HG02642 (cell line): ENCODE measurements at regions not wholly inside any gene's neighbourhood (a gene's known extent, or its start where the extent isn't known, plus 50 kb on each side); places are given as distances from the start of the nearest gene placed in this dataset.
A peak's percentile ranks its signal among the peaks of the same experiment; 100 is the strongest.
"Not testable (repeated sequence)": the region's sequence is repeated elsewhere in the genome, so short reads cannot be mapped to it uniquely, and the experiment has no call there.

Experiments
- ATAC-seq: cut with Tn5 transposase; IDR thresholded peaks from one replicate; pipeline ENCODE4 v1.9.1; 2021; ENCODE audit warnings: mild to moderate bottlenecking; ENCODE audit not compliant: unreplicated experiment, poor library complexity

DNA sequence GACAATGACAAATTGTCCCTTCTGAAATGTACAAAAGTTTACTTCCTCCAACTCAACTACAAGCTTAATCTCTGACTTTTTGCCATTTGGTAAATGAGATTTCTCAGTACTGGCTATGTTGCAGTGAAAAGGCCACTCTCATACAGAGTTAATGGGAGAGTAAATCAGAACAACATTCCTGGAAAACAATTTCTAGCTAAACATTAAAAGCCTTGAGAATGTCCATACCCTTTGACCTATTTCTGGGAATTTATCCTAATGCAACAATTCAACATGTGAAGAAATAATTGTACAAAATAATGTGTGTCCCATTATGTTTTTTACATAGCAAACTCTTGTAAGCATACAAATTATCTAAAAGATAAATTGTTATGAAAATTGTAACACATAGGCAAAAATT, 56.3 kb upstream of the SPEF2 start:
- no peak for ATAC-seq

GRCh38 chr5:35557748-35558147, 59.9 kb upstream of the SPEF2 start:
- ATAC-seq: no peak

GRCh38 chr5:35557199-35557598, 60.5 kb upstream of the SPEF2 start:
- no peak for ATAC-seq

- no peak for ATAC-seq
Measured at GRCh38 chr5:35554016-35554415, 63.6 kb upstream of the SPEF2 start.

- ATAC-seq: no peak
Measured at GRCh38 chr5:35545190-35545589, 72.5 kb upstream of the SPEF2 start.

DNA sequence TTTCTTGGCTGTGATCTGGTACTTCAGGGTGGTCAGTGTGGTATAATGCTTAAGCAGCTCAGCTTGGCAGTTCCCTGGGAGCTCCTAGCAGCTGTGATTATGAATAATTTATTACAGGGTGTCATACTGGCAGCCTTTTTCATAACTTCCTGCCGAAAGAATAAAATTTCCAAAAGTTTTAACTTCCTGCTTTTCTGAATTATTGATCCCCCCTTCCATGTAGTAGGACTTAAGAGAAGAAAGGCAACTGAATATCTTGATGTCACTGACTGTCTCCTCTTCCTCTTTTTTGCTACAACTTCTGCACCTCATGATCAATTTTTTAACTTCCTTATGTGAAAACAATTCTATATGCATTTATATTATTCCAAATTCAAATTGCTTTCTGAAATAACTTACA, 74.3 kb upstream of the SPEF2 start:
- no peak for ATAC-seq

DNA sequence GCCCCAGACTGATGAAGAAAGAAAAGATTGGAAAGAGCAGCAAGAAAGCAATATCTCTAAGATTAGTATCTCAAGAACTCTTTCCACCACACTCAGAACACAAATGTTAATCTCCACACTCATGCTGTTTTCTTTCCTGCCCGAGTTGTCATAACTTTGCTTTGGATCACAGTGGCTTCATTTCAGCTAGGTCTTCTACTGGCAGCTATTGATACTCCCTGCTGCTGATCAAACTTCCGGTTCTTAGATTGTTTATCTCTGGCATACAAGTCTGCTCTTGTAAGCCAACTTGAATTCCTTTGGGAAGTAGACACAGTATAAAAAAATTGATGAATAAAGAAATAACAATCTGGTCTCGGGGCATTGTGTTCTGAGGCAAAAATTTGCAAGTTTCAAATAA, 77.7 kb upstream of the SPEF2 start:
- ATAC-seq: no peak

GRCh38 chr5:35538198-35538931, 79.3 kb upstream of the SPEF2 start:
- no peak for ATAC-seq

GRCh38 chr5:35533156-35533555, 84.5 kb upstream of the SPEF2 start:
- no peak for ATAC-seq

GRCh38 chr5:35531553-35531952, 86.1 kb upstream of the SPEF2 start:
- ATAC-seq: not testable (repeated sequence)

- ATAC-seq: peak; percentile 97
Measured at GRCh38 chr5:35518104-35518503, 99.6 kb upstream of the SPEF2 start.

DNA sequence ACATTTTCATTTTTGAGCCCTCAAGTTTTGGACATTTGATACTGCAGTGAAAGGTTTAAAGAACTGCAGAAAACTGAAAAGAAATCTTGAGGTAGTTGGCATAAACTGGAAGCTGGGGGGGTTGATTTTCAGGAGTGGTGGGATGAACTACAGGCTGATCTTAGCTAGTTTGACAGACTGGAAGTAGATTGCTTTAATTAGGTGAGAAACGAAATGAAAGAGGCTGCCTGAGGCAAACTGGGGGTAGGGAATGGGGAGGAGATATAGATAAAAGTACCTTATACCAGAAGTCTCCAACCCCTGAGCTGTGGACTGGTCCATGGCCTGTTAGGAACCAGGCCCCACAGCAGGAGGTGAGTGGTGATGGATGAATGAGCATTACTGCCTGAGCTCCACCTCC, 101.4 kb upstream of the SPEF2 start:
- no peak for ATAC-seq

DNA sequence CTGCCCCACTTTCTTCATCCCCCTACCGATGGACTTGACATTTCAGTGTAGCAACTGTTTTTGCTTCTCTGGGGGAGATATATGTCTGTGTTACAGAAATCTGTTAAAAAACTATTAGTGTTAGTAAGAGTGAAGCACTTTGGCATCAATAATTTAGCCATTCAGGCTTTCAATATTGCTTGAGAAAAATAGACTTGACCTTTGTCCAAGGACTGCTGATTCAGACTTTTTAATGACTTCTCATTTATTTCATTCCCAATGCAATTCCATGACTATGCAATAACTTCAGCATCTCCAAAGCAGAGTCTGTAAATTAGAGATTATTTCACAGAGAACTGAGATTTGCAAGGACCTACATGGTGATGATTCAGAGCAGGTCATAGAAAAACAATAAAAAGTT, 104.1 kb upstream of the SPEF2 start:
- no peak for ATAC-seq

- no peak for ATAC-seq
Measured at GRCh38 chr5:35502206-35502605, 115.5 kb upstream of the SPEF2 start.

DNA sequence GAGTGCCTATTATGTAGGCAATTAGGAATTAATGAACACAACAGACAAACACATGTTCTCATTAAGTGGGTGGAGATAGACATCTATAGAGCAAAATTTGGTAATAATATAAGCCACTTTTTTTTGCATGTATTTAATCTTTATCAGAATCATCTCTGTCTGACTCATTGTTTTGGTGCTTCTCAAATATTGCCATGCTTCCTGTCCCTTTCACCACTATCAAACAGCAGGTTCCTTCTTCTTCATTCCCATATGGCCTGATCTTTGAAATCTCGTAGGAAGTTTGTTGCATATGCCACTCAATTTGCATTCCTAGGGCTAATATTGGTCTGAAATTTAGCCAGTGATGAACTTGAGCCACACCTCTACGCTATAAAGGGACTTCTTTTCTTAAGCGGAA, 128.9 kb upstream of the SPEF2 start:
- no peak for ATAC-seq

DNA sequence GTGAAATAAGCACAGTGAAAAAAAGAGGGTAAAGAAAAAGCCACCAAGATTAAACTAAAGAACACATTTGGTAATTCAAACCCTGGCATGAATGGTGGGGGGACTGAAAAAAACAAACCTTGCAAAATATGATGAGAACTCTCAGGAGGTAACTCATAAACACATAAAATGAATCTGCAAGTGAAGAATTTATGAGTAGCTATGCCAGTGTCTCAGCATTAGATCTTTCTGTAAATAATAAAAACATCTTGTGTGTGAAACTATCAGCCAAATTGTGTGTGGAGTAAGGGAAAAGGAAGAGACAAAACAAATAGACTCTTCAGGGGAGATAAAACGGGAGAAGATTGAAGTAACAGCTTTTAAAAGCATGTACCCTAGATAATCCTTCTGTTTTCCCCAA, 129.6 kb upstream of the SPEF2 start:
- no peak for ATAC-seq

DNA sequence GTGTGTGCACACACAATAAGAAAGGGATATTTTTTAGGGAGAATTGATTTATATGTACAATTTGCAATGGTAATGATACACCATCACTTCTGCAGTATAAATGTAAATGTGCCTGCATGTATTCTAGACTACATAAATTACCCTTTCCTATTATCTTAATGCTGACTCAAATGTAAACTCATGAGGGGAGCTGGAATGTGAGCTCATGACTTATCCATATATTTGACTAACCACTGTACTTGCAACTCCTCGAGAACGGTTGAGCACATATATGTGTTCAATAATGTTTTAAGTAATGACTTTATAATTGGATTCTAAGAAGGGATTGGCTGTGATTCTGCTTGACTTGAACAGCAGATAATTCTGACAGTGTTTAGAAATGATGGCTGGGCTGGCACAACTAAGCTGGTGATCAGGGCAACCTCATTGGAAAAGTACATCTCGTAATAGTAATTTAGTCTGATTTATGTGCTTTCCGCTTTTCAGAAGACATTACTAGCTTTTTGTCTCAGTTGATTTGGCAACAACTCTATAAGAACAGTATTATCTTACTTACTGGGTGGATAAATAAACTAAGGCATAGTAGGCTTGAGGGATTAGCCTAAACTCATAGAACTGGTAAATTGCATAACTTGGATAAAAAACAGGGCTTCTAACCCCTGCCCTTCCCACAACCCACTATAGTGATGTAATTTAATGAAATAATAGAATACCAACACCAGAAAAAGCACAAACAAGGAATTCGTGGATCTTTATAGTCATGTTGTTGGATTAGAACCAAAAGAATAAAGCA, 130.2 kb upstream of the SPEF2 start:
- no peak for ATAC-seq

DNA sequence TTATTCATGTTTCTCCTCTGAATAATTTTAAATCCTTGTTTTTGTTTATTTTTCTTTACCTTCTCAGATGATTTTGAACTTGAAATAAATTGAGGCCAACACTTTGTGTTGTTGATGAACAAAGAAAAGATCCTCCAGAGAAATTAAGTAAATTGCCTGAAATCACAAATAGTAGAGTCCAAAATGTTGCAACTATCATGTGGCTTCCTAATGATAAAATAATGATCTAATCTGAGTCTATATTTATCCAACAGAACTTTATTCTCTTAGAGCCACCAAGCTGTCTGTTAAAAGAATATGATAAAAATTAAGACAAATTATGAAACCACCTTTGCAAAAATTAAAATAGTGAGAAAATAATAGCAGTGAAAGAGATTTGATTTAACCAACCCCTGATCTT, 132.2 kb upstream of the SPEF2 start:
- ATAC-seq: no peak

DNA sequence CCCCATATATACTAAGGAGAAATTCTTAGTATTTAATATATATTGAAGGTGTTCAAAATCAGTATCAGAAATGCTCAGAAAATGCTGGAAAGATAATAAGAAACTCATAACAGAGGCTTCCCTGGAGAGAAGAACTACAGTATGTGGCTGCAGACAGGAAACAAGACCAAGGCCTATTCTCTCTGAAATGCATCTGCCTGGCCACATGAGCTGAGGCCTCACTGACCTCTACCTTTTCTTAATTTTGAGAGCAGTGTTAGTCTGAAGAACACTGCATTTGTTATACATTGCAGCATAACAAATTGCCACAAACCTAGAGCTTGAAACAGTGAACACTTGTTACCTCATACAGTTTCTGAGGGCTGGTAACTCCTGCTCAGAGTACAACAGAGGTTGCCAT, 133.4 kb upstream of the SPEF2 start:
- ATAC-seq: no peak

GRCh38 chr5:35483780-35484179, 133.9 kb upstream of the SPEF2 start:
- ATAC-seq: no peak

DNA sequence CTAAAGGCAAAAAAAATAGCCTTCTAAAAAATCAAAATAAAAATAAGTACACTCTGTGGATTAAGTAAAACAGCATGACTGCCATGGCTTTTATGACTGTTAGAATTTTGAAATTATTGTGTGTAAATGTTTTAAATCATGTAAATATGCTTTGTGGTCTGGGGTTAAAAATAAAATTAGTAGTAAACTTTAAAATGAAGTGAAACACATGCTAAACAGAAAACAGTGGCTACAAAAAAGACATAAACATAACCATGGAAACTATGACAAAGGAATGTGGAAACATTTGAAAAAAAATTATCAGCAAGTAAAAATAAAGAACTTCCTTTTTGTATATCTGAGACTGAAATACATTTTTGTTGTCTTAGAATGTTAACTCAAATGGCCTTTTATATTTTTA, 134.5 kb upstream of the SPEF2 start:
- no peak for ATAC-seq

DNA sequence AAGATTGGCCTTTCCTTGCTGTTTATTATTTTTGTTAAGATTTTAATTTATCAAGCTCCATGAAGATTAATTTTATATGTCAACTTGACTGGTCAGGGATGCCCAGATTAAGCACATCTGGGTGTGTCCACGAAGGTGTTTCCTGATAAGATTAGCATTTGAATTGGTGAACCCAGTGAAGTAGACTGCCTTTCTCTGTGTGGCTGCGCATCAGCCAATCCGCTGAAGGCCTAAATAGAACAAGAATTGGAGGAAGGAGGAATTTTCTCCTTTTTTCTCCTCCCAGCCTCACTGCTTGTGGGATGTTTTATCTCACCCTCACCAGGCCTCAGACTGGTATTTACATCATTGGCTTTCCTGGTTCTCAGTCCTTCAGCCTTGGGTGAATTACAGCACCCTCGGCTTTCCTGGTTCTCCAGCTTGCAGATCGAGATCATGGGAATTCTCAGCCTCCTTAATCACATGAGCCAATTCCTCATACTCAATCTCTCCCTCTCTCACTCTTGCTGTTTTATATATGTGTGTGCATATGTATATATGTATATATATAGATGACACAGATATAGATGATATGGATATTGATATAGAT, 135.4 kb upstream of the SPEF2 start:
- ATAC-seq: no peak
